ENCODE measurements at regions not wholly inside any gene's neighbourhood (a gene's known extent, or its start where the extent isn't known, plus 50 kb on each side); places are given as distances from the start of the nearest gene placed in this dataset.

GRCh38 chr1:13916530-13916929 lies 216.5 kb downstream of the PRDM2 start:
- CTCF ChIA-PET: no interaction called here
- no peak for DNase-seq (ENCODE audit: low read depth, low spot score)
- POLR2A ChIA-PET: no interaction called here
- TF ChIP-seq CTCF (IDR thresholded peaks at IDR 0.05; ENCODE audit: insufficient read depth, low read length, missing control alignments): no peak
- no peak overlapping the region for H3K4me3 ChIP-seq (ENCODE audit: low read depth, low read length)

DNA sequence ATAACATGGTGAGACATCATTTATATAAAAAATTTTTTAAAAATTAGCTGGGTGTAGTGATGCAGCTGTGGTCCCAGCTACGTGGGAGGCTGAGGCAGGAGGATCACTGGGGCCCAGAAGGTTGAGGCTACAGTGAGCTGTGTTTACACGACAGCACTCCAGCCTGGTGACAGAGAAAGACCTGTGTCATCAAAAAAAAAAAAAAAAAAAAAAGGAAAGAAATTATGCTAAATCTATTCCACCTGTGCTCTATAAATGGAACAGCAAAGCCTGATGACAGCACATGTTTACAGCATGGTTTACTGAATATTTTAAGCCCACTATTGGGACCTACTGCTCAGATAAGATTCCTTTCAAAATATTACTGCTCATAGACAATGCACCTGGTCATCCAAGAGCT lies 217.6 kb downstream of the PRDM2 start:
- POLR2A ChIA-PET: no interaction called here

GRCh38 chr1:13918862-13919261 lies 218.9 kb downstream of the PRDM2 start:
- H3K4me3 ChIP-seq (ENCODE audit: low read depth, low read length): no peak overlapping the region
- TF ChIP-seq CTCF (IDR thresholded peaks at IDR 0.05; ENCODE audit: insufficient read depth, low read length, missing control alignments): no peak
- ChIA-PET POLR2A (no interaction called here), CTCF (no interaction called here)
- no peak for DNase-seq (ENCODE audit: low read depth, low spot score)

More for the DNA sequence above, 217.6 kb downstream of the PRDM2 start:
- TF ChIP-seq CTCF (IDR thresholded peaks at IDR 0.05; ENCODE audit: insufficient read depth, low read length, missing control alignments): no peak
- H3K4me3 ChIP-seq (ENCODE audit: low read depth, low read length): no peak overlapping the region
- CTCF ChIA-PET: no interaction called here
- DNase-seq (ENCODE audit: low read depth, low spot score): no peak

- no peak for TF ChIP-seq CTCF (IDR thresholded peaks at IDR 0.05; ENCODE audit: insufficient read depth, low read length, missing control alignments)
- DNase-seq (ENCODE audit: low read depth, low spot score): no peak
- H3K4me3 ChIP-seq (ENCODE audit: low read depth, low read length): no peak overlapping the region
- CTCF ChIA-PET: no interaction called here
- POLR2A ChIA-PET: no interaction called here
Observed at GRCh38 chr1:13921190-13921589, 221.2 kb downstream of the PRDM2 start.

DNA sequence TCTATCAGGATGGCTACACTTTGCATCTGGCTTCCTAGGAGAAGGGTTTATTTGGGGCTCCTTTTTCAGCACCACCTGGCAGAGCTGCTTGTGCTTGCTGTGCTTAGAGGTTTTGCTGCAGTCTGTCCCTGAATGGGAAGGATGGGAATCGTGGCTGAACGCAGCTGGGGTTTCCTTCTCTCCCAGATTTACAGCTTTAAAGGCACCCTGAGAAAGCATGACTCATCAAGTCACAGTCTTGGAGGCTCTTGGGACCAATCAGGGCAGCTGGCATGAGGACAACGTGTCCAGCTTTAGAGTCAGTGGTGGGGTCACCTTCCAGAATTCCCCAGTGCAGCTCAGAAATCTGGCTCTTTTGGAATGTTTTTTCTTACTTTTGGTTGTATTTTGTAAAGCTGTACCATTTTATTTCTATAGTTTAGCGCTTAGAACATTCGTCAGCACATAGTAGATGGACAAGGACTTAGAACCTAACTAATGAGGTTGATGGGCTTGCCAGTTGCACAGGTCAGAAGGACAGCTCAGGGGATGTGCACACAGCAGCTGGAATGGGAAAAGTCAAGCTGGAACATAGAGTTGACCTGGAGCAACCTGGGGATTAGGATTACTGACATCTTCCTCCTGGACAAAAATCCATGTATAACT lies 222.6 kb downstream of the PRDM2 start:
- no peak for DNase-seq (ENCODE audit: low read depth, low spot score)
- POLR2A ChIA-PET: no interaction called here
- TF ChIP-seq CTCF (IDR thresholded peaks at IDR 0.05; ENCODE audit: insufficient read depth, low read length, missing control alignments): no peak
- CTCF ChIA-PET: no interaction called here
- no peak overlapping the region for H3K4me3 ChIP-seq (ENCODE audit: low read depth, low read length)

- no peak for TF ChIP-seq CTCF (IDR thresholded peaks at IDR 0.05; ENCODE audit: insufficient read depth, low read length, missing control alignments)
- no peak overlapping the region for H3K4me3 ChIP-seq (ENCODE audit: low read depth, low read length)
- POLR2A ChIA-PET: no interaction called here
- CTCF ChIA-PET: no interaction called here
- no peak for DNase-seq (ENCODE audit: low read depth, low spot score)
Observed at GRCh38 chr1:13926556-13926955, 226.6 kb downstream of the PRDM2 start.
